ENCODE measurements at regions not wholly inside any gene's neighbourhood (a gene's known extent, or its start where the extent isn't known, plus 50 kb on each side); places are given as distances from the start of the nearest gene placed in this dataset.

DNA sequence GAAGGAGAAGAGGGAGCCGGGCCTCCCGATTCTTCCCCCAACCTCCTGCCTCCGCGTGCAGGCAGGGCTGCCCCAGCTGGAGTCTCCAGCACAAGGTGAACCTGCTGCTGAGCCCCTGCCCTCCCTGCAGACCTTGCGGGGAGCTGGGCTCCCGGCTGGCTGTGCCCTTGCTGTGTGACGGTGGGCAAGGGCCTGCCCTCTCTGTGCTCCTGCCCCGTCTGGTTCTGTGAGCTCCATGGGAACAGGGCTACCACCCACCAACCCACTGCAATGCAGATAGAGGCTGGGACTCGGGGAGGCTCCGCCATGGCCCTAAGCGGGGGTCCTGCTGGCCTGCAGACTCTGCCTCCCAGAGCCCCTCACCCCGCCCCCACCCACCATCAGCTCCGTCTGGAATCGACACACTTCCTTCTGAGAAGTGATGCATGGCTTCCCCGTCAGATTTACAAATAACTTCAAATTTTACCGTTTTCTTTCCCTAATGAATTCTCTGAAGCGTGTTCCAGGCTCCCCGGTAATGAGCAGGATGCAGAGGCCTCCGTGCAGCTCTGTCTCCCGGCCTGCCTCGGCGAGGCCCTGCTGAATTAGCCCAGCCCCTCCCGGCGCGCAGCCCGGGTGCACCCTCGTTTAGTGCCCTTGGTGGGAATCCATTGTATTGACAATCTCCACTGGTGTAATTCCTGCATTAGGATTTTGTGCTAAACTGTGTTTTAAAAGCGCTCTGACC lies 111.0 kb downstream of the MICALL2 start:
- no peak overlapping the region for H3K27ac ChIP-seq
- intact Hi-C loops (cut with DNase I): no loop called here
- no peaks in the 10 kb centered on the region for H3K36me3 ChIP-seq
- no peaks in the 10 kb centered on the region for H3K4me1 ChIP-seq
- no peak for DNase-seq
- H3K27me3 ChIP-seq: no peaks in the 10 kb centered on the region
- H3K4me3 ChIP-seq: no peak overlapping the region
- no peak overlapping the region for H3K9ac ChIP-seq (ENCODE audit: low read depth in 2 of 2, low read length in 2 of 2)
- no peak for TF ChIP-seq CTCF (IDR thresholded peaks at IDR 0.05)
- no peaks in the 10 kb centered on the region for H3K9me3 ChIP-seq

DNA sequence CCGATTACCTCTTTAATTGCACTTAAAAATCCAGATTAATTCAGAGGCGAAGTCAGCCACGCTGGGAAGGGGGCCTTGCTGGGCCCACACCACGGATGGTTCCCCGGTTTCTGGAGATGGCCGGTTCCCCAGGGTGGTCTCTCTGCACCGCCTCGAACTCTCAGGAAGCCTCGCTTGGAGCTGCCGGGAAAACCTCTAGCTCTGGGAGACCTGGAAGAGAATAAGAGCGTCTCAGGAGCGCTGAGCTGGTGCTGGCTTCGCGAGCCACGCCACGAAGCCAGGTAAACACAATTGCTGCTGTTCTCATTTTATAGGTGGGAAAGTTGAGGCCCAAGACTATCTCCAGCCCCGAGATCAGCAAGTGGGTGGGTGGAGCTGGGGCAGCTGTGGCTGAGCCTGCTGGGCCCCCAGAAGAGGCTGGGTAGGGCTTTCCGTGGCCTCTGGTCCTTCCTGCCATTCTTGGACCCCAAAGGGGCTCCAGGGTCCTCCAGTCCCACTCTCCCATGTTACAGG lies 110.4 kb downstream of the MICALL2 start:
- H3K27me3 ChIP-seq: no peaks in the 10 kb centered on the region

GRCh38 chr7:1349351-1349761 lies 109.9 kb downstream of the MICALL2 start:
- H3K27me3 ChIP-seq: peaks cover 3% of the 10 kb centered on the region

More for the DNA sequence above, 110.4 kb downstream of the MICALL2 start:
- Histone ChIP-seq H3K9ac (ENCODE audit: low read depth in 2 of 2, low read length in 2 of 2) (no peak overlapping the region), H3K36me3 (no peaks in the 10 kb centered on the region), H3K9me3 (no peaks in the 10 kb centered on the region), H3K4me1 (no peaks in the 10 kb centered on the region), H3K27ac (no peak overlapping the region), H3K4me3 (no peak overlapping the region)
- TF ChIP-seq CTCF (IDR thresholded peaks at IDR 0.05): no peak
- DNase-seq: no peak
- intact Hi-C loops (cut with DNase I): no loop called here

GRCh38 chr7:1351881-1352625 lies 107.2 kb downstream of the MICALL2 start:
- Histone ChIP-seq H3K9me3 (no peaks in the 10 kb centered on the region), H3K4me3 (no peak overlapping the region), H3K27me3 (peaks cover 13% of the 10 kb centered on the region), H3K27ac (no peak overlapping the region), H3K9ac (ENCODE audit: low read depth in 2 of 2, low read length in 2 of 2) (no peak overlapping the region), H3K4me1 (no peaks in the 10 kb centered on the region), H3K36me3 (no peaks in the 10 kb centered on the region)
- no peak for DNase-seq
- intact Hi-C loops (cut with DNase I): no loop called here
- TF ChIP-seq CTCF (IDR thresholded peaks at IDR 0.05): no peak

More at GRCh38 chr7:1349351-1349761, 109.9 kb downstream of the MICALL2 start:
- no peak for DNase-seq
- no peak overlapping the region for H3K9ac ChIP-seq (ENCODE audit: low read depth in 2 of 2, low read length in 2 of 2)
- TF ChIP-seq CTCF (IDR thresholded peaks at IDR 0.05): no peak
- H3K27ac ChIP-seq: no peak overlapping the region
- intact Hi-C loops (cut with DNase I): no loop called here
- H3K9me3 ChIP-seq: no peaks in the 10 kb centered on the region
- no peaks in the 10 kb centered on the region for H3K4me1 ChIP-seq
- H3K4me3 ChIP-seq: no peak overlapping the region
- no peaks in the 10 kb centered on the region for H3K36me3 ChIP-seq

DNA sequence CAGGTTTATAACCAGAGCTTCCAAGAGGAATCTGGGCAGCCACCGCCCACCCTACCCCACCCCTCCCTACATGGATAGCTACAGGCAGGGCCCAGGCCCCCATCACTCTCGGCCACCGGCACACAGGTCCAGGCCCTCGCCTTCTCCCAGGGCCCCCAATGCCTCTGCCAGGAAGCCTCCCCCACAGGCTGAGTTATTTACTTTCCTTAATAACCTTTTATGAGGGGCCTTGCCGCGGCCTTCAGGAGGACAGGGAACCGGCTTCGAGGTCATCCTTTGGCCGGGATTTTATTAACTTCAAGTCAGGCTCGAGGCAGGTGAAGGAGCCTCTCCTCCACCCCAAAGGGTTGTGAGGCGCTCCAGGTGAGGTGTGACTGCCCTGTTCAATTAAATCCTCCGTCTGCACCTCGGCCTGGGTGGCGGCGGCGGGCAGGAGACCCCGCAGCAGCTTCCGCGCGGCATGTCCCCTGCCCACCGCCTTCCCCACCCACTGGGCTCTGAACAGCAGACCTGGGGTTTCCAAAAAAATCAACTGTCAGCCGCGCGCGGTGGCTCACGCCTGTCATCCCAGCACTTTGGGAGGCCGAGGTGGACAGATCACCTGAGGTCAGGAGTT lies 106.5 kb downstream of the MICALL2 start:
- no peak for TF ChIP-seq CTCF (IDR thresholded peaks at IDR 0.05)
- H3K4me1 ChIP-seq: no peaks in the 10 kb centered on the region
- no peak for DNase-seq
- no peaks in the 10 kb centered on the region for H3K9me3 ChIP-seq
- no peak overlapping the region for H3K4me3 ChIP-seq
- H3K27ac ChIP-seq: no peak overlapping the region
- peaks cover 13% of the 10 kb centered on the region for H3K27me3 ChIP-seq
- H3K9ac ChIP-seq (ENCODE audit: low read depth in 2 of 2, low read length in 2 of 2): no peak overlapping the region
- intact Hi-C loops (cut with DNase I): no loop called here
- no peaks in the 10 kb centered on the region for H3K36me3 ChIP-seq

Data from colonic mucosa (tissue), 4 donors.